ENCODE measurements at regions not wholly inside any gene's neighbourhood (a gene's known extent, or its start where the extent isn't known, plus 50 kb on each side); places are given as distances from the start of the nearest gene placed in this dataset.

GRCh38 chr10:21145751-21146435, 248.8 kb upstream of the NEBL start:
- H3K9ac ChIP-seq (ENCODE audit: insufficient read length): no peak overlapping the region
- no peak for TF ChIP-seq POLR2AphosphoS5 (IDR thresholded peaks at IDR 0.05; ENCODE audit: borderline replicate concordance, low read depth, low read length)
- no peak for TF ChIP-seq FOXP2 (optimal IDR thresholded peaks at IDR 0.05; ENCODE audit: control extremely low read depth, extremely low read length, insufficient read depth)
- TF ChIP-seq EZH2 (IDR thresholded peaks at IDR 0.05): no peak
- no peaks in the 10 kb centered on the region for H3K9me3 ChIP-seq (ENCODE audit: low read depth, low read length)
- DNase-seq (ENCODE audit: low read depth, low spot score): no peak
- H3K4me3 ChIP-seq: no peak overlapping the region
- H3K36me3 ChIP-seq (ENCODE audit: insufficient read depth, low read length): no peaks in the 10 kb centered on the region
- no peak overlapping the region for H3K27ac ChIP-seq

DNA sequence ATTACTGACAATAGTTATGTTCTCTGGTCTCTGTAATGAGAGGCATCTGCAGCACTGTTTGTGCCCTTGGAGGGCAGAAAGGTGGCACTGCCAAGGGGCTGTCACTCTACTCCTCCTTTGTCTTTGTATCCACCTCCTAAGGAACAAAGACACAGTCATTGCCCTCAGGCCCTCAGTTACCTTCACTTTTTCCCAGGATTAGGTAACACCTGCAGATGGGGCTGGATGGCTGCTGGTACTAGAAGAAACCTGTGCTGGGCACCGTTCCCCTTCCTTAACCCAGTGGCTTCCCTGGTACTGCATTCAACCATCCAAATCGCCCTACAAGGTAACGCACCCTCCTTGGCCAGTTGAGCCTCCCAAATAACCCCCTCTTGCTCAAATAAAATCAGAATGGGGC, 246.9 kb upstream of the NEBL start:
- Histone ChIP-seq H3K9ac (ENCODE audit: insufficient read length) (no peak overlapping the region), H3K36me3 (ENCODE audit: insufficient read depth, low read length) (no peaks in the 10 kb centered on the region), H3K27ac (no peak overlapping the region), H3K4me3 (no peak overlapping the region), H3K9me3 (ENCODE audit: low read depth, low read length) (no peaks in the 10 kb centered on the region)
- TF ChIP-seq EZH2 (IDR thresholded peaks at IDR 0.05) (no peak), FOXP2 (optimal IDR thresholded peaks at IDR 0.05; ENCODE audit: control extremely low read depth, extremely low read length, insufficient read depth) (no peak), POLR2AphosphoS5 (IDR thresholded peaks at IDR 0.05; ENCODE audit: borderline replicate concordance, low read depth, low read length) (no peak)
- no peak for DNase-seq (ENCODE audit: low read depth, low spot score)

GRCh38 chr10:21141946-21142492, 244.9 kb upstream of the NEBL start:
- no peak for DNase-seq (ENCODE audit: low read depth, low spot score)
- Histone ChIP-seq H3K27ac (no peak overlapping the region), H3K9me3 (ENCODE audit: low read depth, low read length) (no peaks in the 10 kb centered on the region), H3K4me3 (no peak overlapping the region), H3K36me3 (ENCODE audit: insufficient read depth, low read length) (no peaks in the 10 kb centered on the region), H3K9ac (ENCODE audit: insufficient read length) (no peak overlapping the region)
- TF ChIP-seq EZH2 (IDR thresholded peaks at IDR 0.05): no peak
- TF ChIP-seq FOXP2 (optimal IDR thresholded peaks at IDR 0.05; ENCODE audit: control extremely low read depth, extremely low read length, insufficient read depth): no peak
- TF ChIP-seq POLR2AphosphoS5 (IDR thresholded peaks at IDR 0.05; ENCODE audit: borderline replicate concordance, low read depth, low read length): no peak

- no peak for DNase-seq (ENCODE audit: low read depth, low spot score)
- no peak for TF ChIP-seq FOXP2 (optimal IDR thresholded peaks at IDR 0.05; ENCODE audit: control extremely low read depth, extremely low read length, insufficient read depth)
- H3K27ac ChIP-seq: no peak overlapping the region
- no peak overlapping the region for H3K4me3 ChIP-seq
- no peak overlapping the region for H3K9ac ChIP-seq (ENCODE audit: insufficient read length)
- no peaks in the 10 kb centered on the region for H3K9me3 ChIP-seq (ENCODE audit: low read depth, low read length)
- H3K36me3 ChIP-seq (ENCODE audit: insufficient read depth, low read length): no peaks in the 10 kb centered on the region
Measured at GRCh38 chr10:21138769-21139340, 241.7 kb upstream of the NEBL start.

- no peak for DNase-seq (ENCODE audit: low read depth, low spot score)
- Histone ChIP-seq H3K9me3 (ENCODE audit: low read depth, low read length) (no peaks in the 10 kb centered on the region), H3K9ac (ENCODE audit: insufficient read length) (no peak overlapping the region), H3K4me3 (no peak overlapping the region), H3K36me3 (ENCODE audit: insufficient read depth, low read length) (no peaks in the 10 kb centered on the region), H3K27ac (no peak overlapping the region)
- TF ChIP-seq FOXP2 (optimal IDR thresholded peaks at IDR 0.05; ENCODE audit: control extremely low read depth, extremely low read length, insufficient read depth) (no peak), POLR2AphosphoS5 (IDR thresholded peaks at IDR 0.05; ENCODE audit: borderline replicate concordance, low read depth, low read length) (no peak), EZH2 (IDR thresholded peaks at IDR 0.05) (no peak)
Measured at GRCh38 chr10:21135023-21135931, 238.2 kb upstream of the NEBL start.

DNA sequence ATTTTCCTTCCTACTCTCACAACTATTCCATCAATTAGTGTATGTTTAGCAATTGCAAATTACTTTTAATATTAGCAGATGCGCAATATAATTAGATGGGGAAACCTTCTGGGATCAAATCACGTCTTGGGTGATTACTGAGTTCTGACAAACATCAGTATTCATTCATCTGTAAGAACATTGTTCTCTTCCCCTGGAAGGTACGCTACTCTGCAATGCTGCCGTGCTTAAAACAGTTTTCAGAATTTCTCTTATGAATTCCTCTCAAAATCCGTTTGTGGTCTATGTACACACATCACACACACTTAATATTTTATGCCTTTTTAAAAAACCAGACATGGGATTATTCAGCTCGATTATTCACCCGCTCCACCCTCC, 237.5 kb upstream of the NEBL start:
- no peak for DNase-seq (ENCODE audit: low read depth, low spot score)
- Histone ChIP-seq H3K27ac (no peak overlapping the region), H3K9me3 (ENCODE audit: low read depth, low read length) (no peaks in the 10 kb centered on the region), H3K9ac (ENCODE audit: insufficient read length) (no peak overlapping the region), H3K36me3 (ENCODE audit: insufficient read depth, low read length) (no peaks in the 10 kb centered on the region), H3K4me3 (no peak overlapping the region)
- no peak for TF ChIP-seq EZH2 (IDR thresholded peaks at IDR 0.05)
- no peak for TF ChIP-seq FOXP2 (optimal IDR thresholded peaks at IDR 0.05; ENCODE audit: control extremely low read depth, extremely low read length, insufficient read depth)
- TF ChIP-seq POLR2AphosphoS5 (IDR thresholded peaks at IDR 0.05; ENCODE audit: borderline replicate concordance, low read depth, low read length): no peak

DNA sequence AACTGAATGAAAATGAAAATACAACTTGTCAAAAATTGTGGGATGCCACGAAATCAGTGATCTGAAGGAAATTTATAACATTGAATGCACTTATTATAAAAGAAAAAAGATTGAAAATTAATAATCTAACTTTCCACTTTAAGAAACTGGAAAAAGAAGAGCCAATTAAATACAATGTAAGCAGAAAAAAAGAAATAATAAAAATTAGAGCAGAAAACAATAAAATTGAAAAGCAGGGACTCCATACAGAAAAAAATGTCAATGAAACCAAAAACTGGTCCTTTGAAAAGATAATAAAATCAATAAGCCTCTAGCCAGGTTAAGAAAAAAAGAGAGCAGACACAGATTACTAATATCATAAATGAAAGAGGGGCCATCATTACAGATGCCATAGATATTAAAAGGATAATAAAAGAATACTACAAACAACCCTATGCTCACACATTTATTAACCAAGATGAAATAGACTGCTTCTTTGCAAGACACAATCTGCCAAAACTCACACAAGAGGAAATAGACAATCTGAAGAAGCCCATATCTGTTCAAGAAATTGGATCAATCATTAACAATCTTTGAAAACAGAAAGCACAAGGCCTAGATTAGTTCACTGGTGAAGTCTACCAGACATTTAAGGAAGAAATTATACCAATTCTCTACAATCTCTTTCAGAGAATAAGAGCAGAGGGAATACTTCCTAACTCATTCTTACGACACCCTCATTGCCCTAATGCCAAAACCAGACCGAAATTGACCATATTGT, 233.8 kb upstream of the NEBL start:
- Histone ChIP-seq H3K36me3 (ENCODE audit: insufficient read depth, low read length) (no peaks in the 10 kb centered on the region), H3K9ac (ENCODE audit: insufficient read length) (no peak overlapping the region), H3K4me3 (no peak overlapping the region), H3K27ac (no peak overlapping the region), H3K9me3 (ENCODE audit: low read depth, low read length) (no peaks in the 10 kb centered on the region)
- TF ChIP-seq FOXP2 (optimal IDR thresholded peaks at IDR 0.05; ENCODE audit: control extremely low read depth, extremely low read length, insufficient read depth): no peak
- TF ChIP-seq EZH2 (IDR thresholded peaks at IDR 0.05): no peak
- TF ChIP-seq POLR2AphosphoS5 (IDR thresholded peaks at IDR 0.05; ENCODE audit: borderline replicate concordance, low read depth, low read length): no peak
- no peak for DNase-seq (ENCODE audit: low read depth, low spot score)

Data from SK-N-MC (cell line).